ENCODE measurements at regions not wholly inside any gene's neighbourhood (a gene's known extent, or its start where the extent isn't known, plus 50 kb on each side); places are given as distances from the start of the nearest gene placed in this dataset.

DNA sequence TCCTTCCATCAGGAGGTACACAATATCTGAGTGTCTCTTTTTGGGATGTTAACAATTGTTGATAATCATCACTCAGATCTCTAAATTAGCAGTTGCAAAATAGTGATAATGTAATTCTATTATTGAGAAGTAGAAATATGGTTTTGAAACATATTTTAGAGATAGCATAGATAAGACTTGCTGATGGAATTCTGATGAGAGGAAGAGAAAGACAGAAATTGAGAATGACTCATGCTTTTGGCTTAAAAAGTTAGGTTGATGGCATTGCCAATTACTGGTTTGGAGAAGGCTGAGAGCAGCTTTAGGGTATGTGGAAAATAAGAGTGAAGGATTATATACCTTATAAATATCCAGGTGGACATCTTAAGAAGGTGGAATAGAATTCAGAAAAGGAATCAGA, 106.4 kb upstream of the EDNRB start:
- TF ChIP-seq POLR2A (IDR thresholded peaks at IDR 0.05) (no peak), POLR2AphosphoS5 (IDR thresholded peaks at IDR 0.05) (no peak), EP300 (IDR thresholded peaks at IDR 0.05) (no peak)
- TF ChIP-seq, protein P1, sequence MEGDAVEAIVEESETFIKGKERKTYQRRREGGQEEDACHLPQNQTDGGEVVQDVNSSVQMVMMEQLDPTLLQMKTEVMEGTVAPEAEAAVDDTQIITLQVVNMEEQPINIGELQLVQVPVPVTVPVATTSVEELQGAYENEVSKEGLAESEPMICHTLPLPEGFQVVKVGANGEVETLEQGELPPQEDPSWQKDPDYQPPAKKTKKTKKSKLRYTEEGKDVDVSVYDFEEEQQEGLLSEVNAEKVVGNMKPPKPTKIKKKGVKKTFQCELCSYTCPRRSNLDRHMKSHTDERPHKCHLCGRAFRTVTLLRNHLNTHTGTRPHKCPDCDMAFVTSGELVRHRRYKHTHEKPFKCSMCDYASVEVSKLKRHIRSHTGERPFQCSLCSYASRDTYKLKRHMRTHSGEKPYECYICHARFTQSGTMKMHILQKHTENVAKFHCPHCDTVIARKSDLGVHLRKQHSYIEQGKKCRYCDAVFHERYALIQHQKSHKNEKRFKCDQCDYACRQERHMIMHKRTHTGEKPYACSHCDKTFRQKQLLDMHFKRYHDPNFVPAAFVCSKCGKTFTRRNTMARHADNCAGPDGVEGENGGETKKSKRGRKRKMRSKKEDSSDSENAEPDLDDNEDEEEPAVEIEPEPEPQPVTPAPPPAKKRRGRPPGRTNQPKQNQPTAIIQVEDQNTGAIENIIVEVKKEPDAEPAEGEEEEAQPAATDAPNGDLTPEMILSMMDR (IDR thresholded peaks at IDR 0.05) = no peak

All from gastroesophageal sphincter (tissue), 3 donors.